HG03460 (cell line): ENCODE measurements at regions not wholly inside any gene's neighbourhood (a gene's known extent, or its start where the extent isn't known, plus 50 kb on each side); places are given as distances from the start of the nearest gene placed in this dataset.

Source experiments
- ATAC-seq: cut with Tn5 transposase; IDR thresholded peaks from one replicate; pipeline ENCODE4 v1.9.1; 2021; ENCODE audit not compliant: unreplicated experiment

- no peak for ATAC-seq
Observed at GRCh38 chr6:14453712-14454472, 336.3 kb downstream of the CD83 start.

GRCh38 chr6:14454473-14454775 is 336.9 kb downstream of the CD83 start:
- ATAC-seq: no peak

GRCh38 chr6:14455427-14455826 is 337.9 kb downstream of the CD83 start:
- ATAC-seq: no peak

- ATAC-seq: no peak
Observed at GRCh38 chr6:14455876-14456648, 338.5 kb downstream of the CD83 start.

- no peak for ATAC-seq
Observed at GRCh38 chr6:14456941-14457340, 339.4 kb downstream of the CD83 start.

- no peak for ATAC-seq
Observed at GRCh38 chr6:14458669-14459266, 341.2 kb downstream of the CD83 start.

- ATAC-seq: no peak
Observed at GRCh38 chr6:14459315-14459714, 341.7 kb downstream of the CD83 start.

- ATAC-seq: no peak
Observed at GRCh38 chr6:14460556-14460955, 343.0 kb downstream of the CD83 start.

- no peak for ATAC-seq
Observed at GRCh38 chr6:14462135-14462534, 344.6 kb downstream of the CD83 start.

GRCh38 chr6:14462566-14462965 is 345.0 kb downstream of the CD83 start:
- ATAC-seq: no peak

GRCh38 chr6:14463110-14463509 is 345.5 kb downstream of the CD83 start:
- ATAC-seq: no peak

GRCh38 chr6:14464055-14464454 is 346.5 kb downstream of the CD83 start:
- no peak for ATAC-seq

GRCh38 chr6:14464716-14465115 is 347.1 kb downstream of the CD83 start:
- ATAC-seq: no peak

GRCh38 chr6:14466278-14466677 is 348.7 kb downstream of the CD83 start:
- no peak for ATAC-seq

- no peak for ATAC-seq
Observed at GRCh38 chr6:14467591-14467990, 350.0 kb downstream of the CD83 start.

GRCh38 chr6:14468647-14469321 is 351.2 kb downstream of the CD83 start:
- ATAC-seq: no peak

GRCh38 chr6:14470101-14470500 is 352.5 kb downstream of the CD83 start:
- no peak for ATAC-seq

- no peak for ATAC-seq
Observed at GRCh38 chr6:14470671-14471070, 353.1 kb downstream of the CD83 start.

- ATAC-seq: no peak
Observed at GRCh38 chr6:14472255-14472985, 354.8 kb downstream of the CD83 start.

GRCh38 chr6:14472986-14473337 is 355.4 kb downstream of the CD83 start:
- no peak for ATAC-seq

- ATAC-seq: no peak
Observed at GRCh38 chr6:14474816-14475215, 357.2 kb downstream of the CD83 start.
